Medulla oblongata (tissue), 1 donor: ENCODE measurements at regions not wholly inside any gene's neighbourhood (a gene's known extent, or its start where the extent isn't known, plus 50 kb on each side); places are given as distances from the start of the nearest gene placed in this dataset.

Experiments
- DNase-seq: peaks from one replicate; pipeline ENCODE4 v3.0.0-alpha.2; 2015; ENCODE audit errors: extremely low spot score

- DNase-seq, result no peak
These were observed 788.0 kb downstream of the C4orf33 start for GRCh38 chr4:129883996-129884395.

- DNase-seq, result no peak
These were observed 801.2 kb downstream of the C4orf33 start for GRCh38 chr4:129897111-129897510.

- DNase-seq, result no peak
These were observed 803.9 kb downstream of the C4orf33 start for GRCh38 chr4:129899849-129900248.

GRCh38 chr4:129900430-129900953, 804.5 kb downstream of the C4orf33 start:
- DNase-seq, result no peak

GRCh38 chr4:129901205-129901604, 805.3 kb downstream of the C4orf33 start:
- no peak for DNase-seq

- DNase-seq, result no peak
These were observed 807.9 kb downstream of the C4orf33 start for GRCh38 chr4:129903861-129904260.

- no peak for DNase-seq
These were observed 809.3 kb downstream of the C4orf33 start for GRCh38 chr4:129905256-129905655.

GRCh38 chr4:129908117-129908516, 812.2 kb downstream of the C4orf33 start:
- DNase-seq, result no peak

GRCh38 chr4:129916991-129917390, 821.0 kb downstream of the C4orf33 start:
- no peak for DNase-seq

GRCh38 chr4:129917651-129918050, 821.7 kb downstream of the C4orf33 start:
- no peak for DNase-seq

- no peak for DNase-seq
These were observed 831.0 kb downstream of the C4orf33 start for GRCh38 chr4:129926936-129927335.

- no peak for DNase-seq
These were observed 833.1 kb downstream of the C4orf33 start for GRCh38 chr4:129929052-129929451.

GRCh38 chr4:129929984-129930383, 834.0 kb downstream of the C4orf33 start:
- DNase-seq, result no peak

GRCh38 chr4:129950217-129950616, 854.3 kb downstream of the C4orf33 start:
- no peak for DNase-seq

- DNase-seq, result no peak
These were observed 870.2 kb downstream of the C4orf33 start for GRCh38 chr4:129966175-129966574.

GRCh38 chr4:129968366-129968765, 872.4 kb downstream of the C4orf33 start:
- DNase-seq, result no peak

GRCh38 chr4:129968778-129969177, 872.8 kb downstream of the C4orf33 start:
- DNase-seq, result no peak

GRCh38 chr4:129970801-129971200, 874.8 kb downstream of the C4orf33 start:
- DNase-seq, result no peak

GRCh38 chr4:129971419-129971818, 875.5 kb downstream of the C4orf33 start:
- no peak for DNase-seq

GRCh38 chr4:129972257-129972656, 876.3 kb downstream of the C4orf33 start:
- no peak for DNase-seq

GRCh38 chr4:129974730-129975129, 878.8 kb downstream of the C4orf33 start:
- no peak for DNase-seq

GRCh38 chr4:129978315-129978714, 882.4 kb downstream of the C4orf33 start:
- DNase-seq, result peak; percentile 35

- no peak for DNase-seq
These were observed 893.0 kb downstream of the C4orf33 start for GRCh38 chr4:129988957-129989356.

GRCh38 chr4:129994715-129995114, 898.8 kb downstream of the C4orf33 start:
- DNase-seq, result no peak
